Neural progenitor cell (in vitro differentiated cells): ENCODE measurements at regions not wholly inside any gene's neighbourhood (a gene's known extent, or its start where the extent isn't known, plus 50 kb on each side); places are given as distances from the start of the nearest gene placed in this dataset.

Experiments used
- DNase-seq: peaks from one replicate; pipeline ENCODE4 v3.0.0-alpha.2; 2016; ENCODE audit warnings: low spot score
- H2AFZ ChIP-seq: fragments of 200-600 bp; sonication (generic); replicated peaks from 2 replicates; pipeline ENCODE4 v1.6.1; 2016; ENCODE audit warnings: antibody characterized with exemption
- H3F3A ChIP-seq: fragments of 200-600 bp; sonication (generic); 2 replicates; pipeline ENCODE4 v1.6.1; 2016; ENCODE audit warnings: antibody characterized with exemption, low read depth
- H3K27ac ChIP-seq: fragments of 200-600 bp; sonication (generic); 2 replicates; pipeline ENCODE4 v1.5.1; 2016; ENCODE audit warnings: mild to moderate bottlenecking
- H3K27me3 ChIP-seq: fragments of 200-600 bp; sonication (generic); 2 replicates; pipeline ENCODE4 v1.6.1; 2016; ENCODE audit warnings: mild to moderate bottlenecking, moderate library complexity
- H3K36me3 ChIP-seq: fragments of 200-600 bp; sonication (generic); 2 replicates; pipeline ENCODE4 v1.5.1; 2016
- H3K4me1 ChIP-seq: fragments of 200-600 bp; sonication (generic); 2 replicates; pipeline ENCODE4 v1.6.1; 2016; ENCODE audit warnings: mixed run types
- H3K4me2 ChIP-seq: fragments of 200-600 bp; sonication (generic); 2 replicates; pipeline ENCODE4 v1.6.1; 2016
- H3K4me3 ChIP-seq: fragments of 200-600 bp; sonication (generic); 2 replicates; pipeline ENCODE4 v1.5.1; 2016
- H3K79me2 ChIP-seq: fragments of 200-600 bp; sonication (generic); 2 replicates; pipeline ENCODE4 v1.6.1; 2016; ENCODE audit warnings: low read depth
- H3K9ac ChIP-seq: fragments of 200-600 bp; sonication (generic); 2 replicates; pipeline ENCODE4 v1.6.1; 2016
- H3K9me3 ChIP-seq: fragments of 200-600 bp; sonication (generic); 2 replicates; pipeline ENCODE4 v1.5.1; 2016; ENCODE audit warnings: low read depth
- H4K20me1 ChIP-seq: fragments of 200-600 bp; sonication (generic); 2 replicates; pipeline ENCODE4 v1.6.1; 2016; ENCODE audit warnings: low read depth
- H3K27ac Mint-ChIP-seq: 3 replicates; pipeline ENCODE4 v1.8.0; 2021; ENCODE audit warnings: mixed read lengths
- H3K27me3 Mint-ChIP-seq: 2 replicates; pipeline ENCODE4 v1.8.0; 2022; ENCODE audit warnings: low read depth, mild to moderate bottlenecking, inconsistent platforms, moderate library complexity, mixed read lengths; ENCODE audit not compliant: insufficient read depth
- H3K36me3 Mint-ChIP-seq: 3 replicates; pipeline ENCODE4 v1.8.0; 2021; ENCODE audit warnings: mixed read lengths
- H3K4me1 Mint-ChIP-seq: 3 replicates; pipeline ENCODE4 v1.8.0; 2021; ENCODE audit warnings: mixed read lengths
- H3K4me3 Mint-ChIP-seq: 3 replicates; pipeline ENCODE4 v1.8.0; 2021; ENCODE audit warnings: mild to moderate bottlenecking, moderate library complexity, mixed read lengths
- H3K9me3 Mint-ChIP-seq: 3 replicates; pipeline ENCODE4 v1.8.0; 2020; ENCODE audit warnings: mixed read lengths
- CTCF ChIP-seq: fragments of 200-600 bp; sonication (generic); IDR thresholded peaks from 2 replicates; pipeline ENCODE4 v1.5.1; 2017; ENCODE audit warnings: antibody characterized with exemption, mild to moderate bottlenecking
- EZH2 ChIP-seq: fragments of 200-600 bp; sonication (generic); IDR thresholded peaks from 2 replicates; pipeline ENCODE4 v1.6.1; 2017; ENCODE audit warnings: antibody characterized with exemption, mild to moderate bottlenecking, moderate library complexity
- EZH2phosphoT487 ChIP-seq: fragments of 200-600 bp; sonication (generic); IDR thresholded peaks from 2 replicates; pipeline ENCODE4 v1.6.1; 2017; ENCODE audit warnings: antibody characterized with exemption

GRCh38 chr1:96183485-96183884 lies 538.1 kb upstream of the PTBP2 start:
- Mint-ChIP-seq H3K27ac (no peak overlapping the region), H3K4me1 (no peaks in the 10 kb centered on the region), H3K9me3 (no peaks in the 10 kb centered on the region), H3K27me3 (no peaks in the 10 kb centered on the region), H3K4me3 (no peak overlapping the region), H3K36me3 (no peaks in the 10 kb centered on the region)
- no peaks in the 10 kb centered on the region for H3K4me1 ChIP-seq
- H3K27ac ChIP-seq, result no peak overlapping the region
- no peak overlapping the region for H3K4me3 ChIP-seq
- no peaks in the 10 kb centered on the region for H3K27me3 ChIP-seq
- no peaks in the 10 kb centered on the region for H3F3A ChIP-seq
- H3K36me3 ChIP-seq, result no peaks in the 10 kb centered on the region
- no peak overlapping the region for H2AFZ ChIP-seq
- TF ChIP-seq EZH2phosphoT487 (no peak), EZH2 (no peak), CTCF (no peak)
- no peak overlapping the region for H3K9ac ChIP-seq
- H3K79me2 ChIP-seq, result no peaks in the 10 kb centered on the region
- H4K20me1 ChIP-seq, result no peaks in the 10 kb centered on the region
- H3K4me2 ChIP-seq, result no peak overlapping the region
- DNase-seq, result no peak
- no peaks in the 10 kb centered on the region for H3K9me3 ChIP-seq

GRCh38 chr1:96183928-96184327 lies 537.7 kb upstream of the PTBP2 start:
- no peaks in the 10 kb centered on the region for H3K36me3 ChIP-seq
- H3K9me3 ChIP-seq, result no peaks in the 10 kb centered on the region
- DNase-seq, result no peak
- Mint-ChIP-seq H3K4me3 (no peak overlapping the region), H3K9me3 (no peaks in the 10 kb centered on the region), H3K27ac (no peak overlapping the region), H3K27me3 (no peaks in the 10 kb centered on the region), H3K4me1 (no peaks in the 10 kb centered on the region), H3K36me3 (no peaks in the 10 kb centered on the region)
- no peaks in the 10 kb centered on the region for H4K20me1 ChIP-seq
- peak overlapping the region; percentile 92 for H2AFZ ChIP-seq
- no peak overlapping the region for H3K4me2 ChIP-seq
- no peak overlapping the region for H3K27ac ChIP-seq
- H3K9ac ChIP-seq, result no peak overlapping the region
- H3K4me1 ChIP-seq, result no peaks in the 10 kb centered on the region
- no peaks in the 10 kb centered on the region for H3K79me2 ChIP-seq
- H3K4me3 ChIP-seq, result no peak overlapping the region
- no peaks in the 10 kb centered on the region for H3F3A ChIP-seq
- TF ChIP-seq CTCF, result no peak
- no peak for TF ChIP-seq EZH2
- TF ChIP-seq EZH2phosphoT487, result no peak
- no peaks in the 10 kb centered on the region for H3K27me3 ChIP-seq

- H3K9me3 Mint-ChIP-seq, result no peaks in the 10 kb centered on the region
- Histone ChIP-seq H3K27ac (no peak overlapping the region), H3K4me2 (no peak overlapping the region), H4K20me1 (no peaks in the 10 kb centered on the region), H3K4me1 (no peaks in the 10 kb centered on the region), H3K27me3 (no peaks in the 10 kb centered on the region), H3K36me3 (no peaks in the 10 kb centered on the region), H2AFZ (no peak overlapping the region), H3F3A (no peaks in the 10 kb centered on the region), H3K9me3 (no peaks in the 10 kb centered on the region), H3K4me3 (no peak overlapping the region), H3K79me2 (no peaks in the 10 kb centered on the region), H3K9ac (no peak overlapping the region)
- H3K4me1 Mint-ChIP-seq, result no peaks in the 10 kb centered on the region
- TF ChIP-seq EZH2, result no peak
- TF ChIP-seq CTCF, result no peak
- TF ChIP-seq EZH2phosphoT487, result no peak
- no peak overlapping the region for H3K27ac Mint-ChIP-seq
- H3K27me3 Mint-ChIP-seq, result no peaks in the 10 kb centered on the region
- no peak for DNase-seq
- no peak overlapping the region for H3K4me3 Mint-ChIP-seq
- H3K36me3 Mint-ChIP-seq, result no peaks in the 10 kb centered on the region
These were observed 536.4 kb upstream of the PTBP2 start for GRCh38 chr1:96185181-96185580.

- Mint-ChIP-seq H3K27ac (no peak overlapping the region), H3K4me3 (no peak overlapping the region), H3K4me1 (no peaks in the 10 kb centered on the region), H3K9me3 (peaks cover 13% of the 10 kb centered on the region), H3K36me3 (no peaks in the 10 kb centered on the region), H3K27me3 (no peaks in the 10 kb centered on the region)
- H4K20me1 ChIP-seq, result no peaks in the 10 kb centered on the region
- no peaks in the 10 kb centered on the region for H3F3A ChIP-seq
- H3K9ac ChIP-seq, result no peak overlapping the region
- no peaks in the 10 kb centered on the region for H3K9me3 ChIP-seq
- H3K79me2 ChIP-seq, result no peaks in the 10 kb centered on the region
- TF ChIP-seq EZH2phosphoT487 (no peak), EZH2 (no peak), CTCF (no peak)
- H3K4me1 ChIP-seq, result no peaks in the 10 kb centered on the region
- H3K4me2 ChIP-seq, result no peak overlapping the region
- no peak overlapping the region for H3K4me3 ChIP-seq
- H3K36me3 ChIP-seq, result no peaks in the 10 kb centered on the region
- H3K27me3 ChIP-seq, result no peaks in the 10 kb centered on the region
- no peak overlapping the region for H3K27ac ChIP-seq
- DNase-seq, result no peak
- H2AFZ ChIP-seq, result no peak overlapping the region
These were observed 534.6 kb upstream of the PTBP2 start for GRCh38 chr1:96187020-96187419.
